Tibial nerve (tissue), 4 donors: ENCODE measurements at regions not wholly inside any gene's neighbourhood (a gene's known extent, or its start where the extent isn't known, plus 50 kb on each side); places are given as distances from the start of the nearest gene placed in this dataset.
"Not testable (repeated sequence)": the region's sequence is repeated elsewhere in the genome, so short reads cannot be mapped to it uniquely, and the experiment has no call there.

Experiments
- EP300 ChIP-seq, 2 donors: sonication (generic); formaldehyde crosslinking; IDR thresholded peaks; one replicate each; pipeline ENCODE4 v1.6.1; 2017; ENCODE audit warnings: antibody characterized with exemption in 2 of 2, mild to moderate bottlenecking in 1 of 2
- POLR2A ChIP-seq, 2 donors: fragments of 450-650 bp; IDR thresholded peaks; one replicate each; pipeline ENCODE4 v1.6.1; 2017; ENCODE audit warnings: antibody characterized with exemption in 2 of 2, mild to moderate bottlenecking in 2 of 2, moderate library complexity in 2 of 2
- TF ChIP-seq, protein P1 (sequence below), 5 experiments: fragments of 200-600 bp in 3 of 5; fragments of 450-650 bp in 2 of 5; sonication (generic) in 3 of 5; IDR thresholded peaks; one replicate each; pipeline ENCODE4 v1.5.1; 2016 to 2019; ENCODE audit warnings: antibody characterized with exemption in 5 of 5, mild to moderate bottlenecking in 3 of 5, moderate library complexity in 2 of 5

DNA sequence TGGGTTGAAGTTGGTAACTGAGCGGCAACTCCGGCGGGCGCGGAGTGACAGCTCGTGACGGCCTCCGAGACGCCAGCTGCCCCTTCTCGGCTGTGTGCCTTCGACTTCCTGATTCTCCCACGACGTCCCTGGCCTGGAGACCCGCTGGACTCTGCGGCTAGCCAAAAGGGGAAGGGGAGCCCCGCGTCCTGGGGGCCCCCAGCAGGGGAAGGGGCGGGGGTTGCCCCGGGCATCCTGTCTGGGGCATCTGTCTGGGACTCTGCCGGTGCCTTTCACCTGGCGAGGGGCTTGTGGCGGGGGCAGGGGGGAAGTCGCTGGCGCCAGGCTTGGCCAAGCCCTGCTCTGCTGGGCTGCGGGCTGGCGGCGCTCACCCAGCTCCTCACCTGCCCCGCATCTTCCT lies 129.5 kb upstream of the HMX1 start:
- TF ChIP-seq, protein P1, sequence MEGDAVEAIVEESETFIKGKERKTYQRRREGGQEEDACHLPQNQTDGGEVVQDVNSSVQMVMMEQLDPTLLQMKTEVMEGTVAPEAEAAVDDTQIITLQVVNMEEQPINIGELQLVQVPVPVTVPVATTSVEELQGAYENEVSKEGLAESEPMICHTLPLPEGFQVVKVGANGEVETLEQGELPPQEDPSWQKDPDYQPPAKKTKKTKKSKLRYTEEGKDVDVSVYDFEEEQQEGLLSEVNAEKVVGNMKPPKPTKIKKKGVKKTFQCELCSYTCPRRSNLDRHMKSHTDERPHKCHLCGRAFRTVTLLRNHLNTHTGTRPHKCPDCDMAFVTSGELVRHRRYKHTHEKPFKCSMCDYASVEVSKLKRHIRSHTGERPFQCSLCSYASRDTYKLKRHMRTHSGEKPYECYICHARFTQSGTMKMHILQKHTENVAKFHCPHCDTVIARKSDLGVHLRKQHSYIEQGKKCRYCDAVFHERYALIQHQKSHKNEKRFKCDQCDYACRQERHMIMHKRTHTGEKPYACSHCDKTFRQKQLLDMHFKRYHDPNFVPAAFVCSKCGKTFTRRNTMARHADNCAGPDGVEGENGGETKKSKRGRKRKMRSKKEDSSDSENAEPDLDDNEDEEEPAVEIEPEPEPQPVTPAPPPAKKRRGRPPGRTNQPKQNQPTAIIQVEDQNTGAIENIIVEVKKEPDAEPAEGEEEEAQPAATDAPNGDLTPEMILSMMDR (IDR thresholded peaks at IDR 0.05): not testable (repeated sequence)
- not testable (repeated sequence) for TF ChIP-seq POLR2A, EP300 (IDR thresholded peaks at IDR 0.05)
